IMR-90 (cell line): ENCODE measurements at regions not wholly inside any gene's neighbourhood (a gene's known extent, or its start where the extent isn't known, plus 50 kb on each side); places are given as distances from the start of the nearest gene placed in this dataset.

Experiments used
- ATAC-seq: fragments of 200-7000 bp; cut with Tn5 transposase; 2 replicates; pipeline ENCODE4 v1.9.1; 2020; ENCODE audit warnings: low read depth, mild to moderate bottlenecking, moderate library complexity
- BruUV-seq: library from RNA; stranded (reverse); fragments of 400-500 nt; replicated peaks from 2 replicates; lab custom pipeline; 2021; lab: Mats Ljungman, UMichigan
- CTCF ChIA-PET: fragments of 300-600 bp; formaldehyde crosslinking; extraction: SDS; loops from one replicate; lab custom pipeline; 2021; ENCODE audit warnings: antibody characterized with exemption; lab: Yijun Ruan, JAX
- POLR2A ChIA-PET: fragments of 300-600 bp; sonication (Branson Sonifier 250); formaldehyde crosslinking; loops from one replicate; lab custom pipeline; 2022; ENCODE audit warnings: antibody characterized with exemption; ENCODE audit not compliant: unreplicated experiment; lab: Charles Lee
- DNase-seq: peaks from one replicate; pipeline ENCODE4 v3.0.0; 2013
- H2AFZ ChIP-seq: replicated peaks from 2 replicates; pipeline ENCODE3; 2013; ENCODE audit warnings: low read length, mild to moderate bottlenecking; ENCODE audit not compliant: poor library complexity
- H2AK5ac ChIP-seq: 2 replicates; pipeline ENCODE4 v1.6.1; 2013; ENCODE audit warnings: low read depth, low read length, inconsistent platforms
- H2AK9ac ChIP-seq: replicated peaks from 2 replicates; pipeline ENCODE3; 2013; ENCODE audit warnings: mild to moderate bottlenecking, low read depth, low read length, moderate library complexity; ENCODE audit not compliant: poor library complexity
- H2BK120ac ChIP-seq: 2 replicates; pipeline ENCODE4 v1.6.1; 2013; ENCODE audit warnings: low read depth, low read length, inconsistent platforms
- H2BK15ac ChIP-seq: 3 replicates; pipeline ENCODE4 v1.6.1; 2013; ENCODE audit warnings: low read depth, low read length, inconsistent platforms
- H2BK20ac ChIP-seq: 2 replicates; pipeline ENCODE4 v1.6.1; 2013; ENCODE audit warnings: low read depth, mild to moderate bottlenecking, inconsistent platforms, low read length, moderate library complexity
- H2BK5ac ChIP-seq: 2 replicates; pipeline ENCODE4 v1.6.1; 2013; ENCODE audit warnings: mild to moderate bottlenecking, low read depth, low read length, inconsistent platforms; ENCODE audit not compliant: poor library complexity, severe bottlenecking
- H3K14ac ChIP-seq: replicated peaks from 2 replicates; pipeline ENCODE4 v1.6.1; 2013; ENCODE audit warnings: low read depth, low read length, inconsistent platforms
- H3K18ac ChIP-seq: 2 replicates; pipeline ENCODE4 v1.6.1; 2013; ENCODE audit warnings: low read depth, low read length, control low read depth
- H3K23ac ChIP-seq: 2 replicates; pipeline ENCODE4 v1.6.1; 2013; ENCODE audit warnings: low read depth, low read length, inconsistent platforms
- H3K27ac ChIP-seq: 2 replicates; pipeline ENCODE4 v1.5.1; 2013; ENCODE audit warnings: mild to moderate bottlenecking, control low read depth, low read length; ENCODE audit not compliant: insufficient read depth
- H3K27me3 ChIP-seq: 2 replicates; pipeline ENCODE4 v1.6.1; 2013; ENCODE audit warnings: low read length; ENCODE audit not compliant: control insufficient read depth, insufficient read depth
- H3K36me3 ChIP-seq: 2 replicates; pipeline ENCODE4 v1.6.1; 2013; ENCODE audit warnings: low read length, mixed read lengths; ENCODE audit not compliant: control insufficient read depth, insufficient read depth
- H3K4ac ChIP-seq: 2 replicates; pipeline ENCODE4 v1.6.1; 2013; ENCODE audit warnings: low read depth, low read length, inconsistent platforms
- H3K4me1 ChIP-seq: 2 replicates; pipeline ENCODE4 v1.6.1; 2013; ENCODE audit warnings: low read length, mixed read lengths; ENCODE audit not compliant: control insufficient read depth, insufficient read depth
- H3K4me2 ChIP-seq: 2 replicates; pipeline ENCODE4 v1.6.1; 2013; ENCODE audit warnings: low read depth, mild to moderate bottlenecking, control low read depth, low read length, moderate library complexity
- H3K4me3 ChIP-seq: 2 replicates; pipeline ENCODE4 v1.5.1; 2013; ENCODE audit warnings: low read depth, mild to moderate bottlenecking, control low read depth, low read length, moderate library complexity; ENCODE audit not compliant: insufficient read depth
- H3K56ac ChIP-seq: 2 replicates; pipeline ENCODE4 v1.6.1; 2013; ENCODE audit warnings: low read length, inconsistent platforms; ENCODE audit not compliant: insufficient read depth; ENCODE audit errors: extremely low read depth
- H3K79me1 ChIP-seq, 2 experiments: 2 replicates each; pipeline ENCODE4 v1.6.1; 2013; ENCODE audit warnings: low read length in 2 of 2, inconsistent platforms in 1 of 2, low read depth in 1 of 2
- H3K9ac ChIP-seq: 2 replicates; pipeline ENCODE4 v1.6.1; 2013; ENCODE audit warnings: low read depth, low read length, control low read depth
- H3K9me1 ChIP-seq: 2 replicates; pipeline ENCODE4 v1.6.1; 2013; ENCODE audit warnings: low read length, inconsistent platforms; ENCODE audit not compliant: insufficient read depth
- H3K9me3 ChIP-seq: 2 replicates; pipeline ENCODE4 v1.6.1; 2013; ENCODE audit warnings: low read length; ENCODE audit not compliant: control insufficient read depth, insufficient read depth
- H4K20me1 ChIP-seq: 2 replicates; pipeline ENCODE4 v1.6.1; 2013; ENCODE audit warnings: low read length, inconsistent platforms; ENCODE audit not compliant: insufficient read depth
- H4K5ac ChIP-seq: 2 replicates; pipeline ENCODE4 v1.6.1; 2013; ENCODE audit warnings: mild to moderate bottlenecking, low read depth, low read length, control low read depth
- H4K8ac ChIP-seq, 2 experiments: 2 replicates each; pipeline ENCODE4 v1.6.1; 2013; ENCODE audit warnings: low read depth in 2 of 2, low read length in 2 of 2, control low read depth in 1 of 2, inconsistent platforms in 1 of 2
- H4K91ac ChIP-seq: 2 replicates; pipeline ENCODE4 v1.6.1; 2013; ENCODE audit warnings: low read depth, low read length, inconsistent platforms; ENCODE audit not compliant: insufficient read depth
- BHLHE40 ChIP-seq: fragments of 150-350 bp; IDR thresholded peaks from 2 replicates; pipeline ENCODE4 v1.6.1; 2016; ENCODE audit warnings: mild to moderate bottlenecking, low read depth, low read length
- CEBPB ChIP-seq: IDR thresholded peaks from 2 replicates; pipeline ENCODE4 v1.6.1; 2012; ENCODE audit warnings: low read depth, low read length, improper control_type of control experiment
- CTCF ChIP-seq: conservative IDR thresholded peaks from 2 replicates; pipeline ENCODE4 v1.5.1; 2012; ENCODE audit warnings: mild to moderate bottlenecking, low read depth, low read length, improper control_type of control experiment
- ELK1 ChIP-seq: fragments of 150-350 bp; IDR thresholded peaks from 2 replicates; pipeline ENCODE4 v1.6.1; 2016; ENCODE audit warnings: low read depth, mild to moderate bottlenecking, low read length, moderate library complexity, borderline replicate concordance
- MAFK ChIP-seq: IDR thresholded peaks from 2 replicates; pipeline ENCODE4 v1.6.1; 2012; ENCODE audit warnings: low read depth, low read length, improper control_type of control experiment
- MXI1 ChIP-seq: IDR thresholded peaks from 2 replicates; pipeline ENCODE4 v1.6.1; 2012; ENCODE audit warnings: low read depth, mild to moderate bottlenecking, low read length, moderate library complexity, borderline replicate concordance
- NFE2L2 ChIP-seq: fragments of 150-350 bp; IDR thresholded peaks from 2 replicates; pipeline ENCODE4 v1.6.1; 2016; ENCODE audit warnings: low read depth, mild to moderate bottlenecking, low read length
- POLR2A ChIP-seq: IDR thresholded peaks from 2 replicates; pipeline ENCODE4 v1.6.1; 2012; ENCODE audit warnings: mild to moderate bottlenecking, low read depth, low read length
- RAD21 ChIP-seq: IDR thresholded peaks from 2 replicates; pipeline ENCODE4 v1.6.1; 2012; ENCODE audit warnings: low read length, improper control_type of control experiment
- RCOR1 ChIP-seq: IDR thresholded peaks from 2 replicates; pipeline ENCODE4 v1.6.1; 2012; ENCODE audit warnings: mild to moderate bottlenecking, low read length, improper control_type of control experiment; ENCODE audit not compliant: insufficient replicate concordance
- RFX5 ChIP-seq: IDR thresholded peaks from 2 replicates; pipeline ENCODE4 v1.8.0; 2012; ENCODE audit warnings: low read depth, mild to moderate bottlenecking, low read length, moderate library complexity
- USF2 ChIP-seq: fragments of 150-350 bp; IDR thresholded peaks from 2 replicates; pipeline ENCODE4 v1.6.1; 2017; ENCODE audit warnings: mild to moderate bottlenecking, antibody characterized with exemption, low read length, low read depth
- WGBS, 2 experiments: methylation state at CpG; one replicate each; pipeline versions ENCODE4 v1.1.5 to v1.1.7; 2013; ENCODE audit warnings: missing lambda C conversion rate in 2 of 2; ENCODE audit not compliant: insufficient read length in 1 of 2; ENCODE audit errors: extremely low coverage in 2 of 2; 5-methylcytosine and 5-hydroxymethylcytosine counted together
- dilution Hi-C: fragments of 300-500 bp; cut with HindIII; formaldehyde crosslinking; loops from one replicate; pipeline ENCODE4 v1.14.3; 2018; ENCODE audit warnings: low sequenced_read_pairs; ENCODE audit not compliant: unreplicated experiment
- in situ Hi-C: fragments of 300-500 bp; cut with MboI; formaldehyde crosslinking; loops from 3 replicates; pipeline ENCODE4 v1.14.3; 2019; ENCODE audit warnings: low sequenced_read_pairs, inconsistent platforms, mixed read lengths
- intact Hi-C: fragments of 100-400 bp; cut with micrococcal nuclease; formaldehyde crosslinking; loops from 2 replicates; pipeline ENCODE4 v1.10.0; 2022

DNA sequence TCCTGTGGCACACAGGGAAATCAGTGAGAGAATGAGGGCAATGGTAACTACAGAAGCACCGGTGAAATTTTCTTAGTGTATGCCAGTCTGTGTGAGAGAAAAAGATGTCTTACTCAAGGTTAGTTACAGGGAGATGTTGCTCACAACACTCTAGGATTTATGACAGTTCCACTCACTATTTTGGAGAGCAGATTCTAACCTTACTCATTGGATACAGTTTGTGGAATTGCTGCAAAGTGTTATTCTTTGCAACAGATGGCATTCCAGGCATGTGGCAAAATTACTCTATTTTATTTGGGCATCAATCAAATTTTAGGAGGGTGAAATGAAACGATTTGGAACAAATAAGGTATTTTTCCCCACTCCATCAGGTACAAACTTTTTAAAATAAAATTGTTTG lies 449.1 kb downstream of the PIK3C3 start:
- no CpG with 5 or more reads among the region's 2 CpGs for WGBS, 2 experiments
- POLR2A ChIA-PET: no interaction called here
- no peak overlapping the region for H3K4me2 ChIP-seq

More for the DNA sequence above, 449.1 kb downstream of the PIK3C3 start:
- H4K5ac ChIP-seq: no peak overlapping the region
- no peak overlapping the region for H2BK20ac ChIP-seq
- no peak overlapping the region for H3K4ac ChIP-seq
- H3K18ac ChIP-seq: no peak overlapping the region
- no peak overlapping the region for H4K91ac ChIP-seq
- no peaks in the 10 kb centered on the region for H3K4me1 ChIP-seq
- peaks cover 10% of the 10 kb centered on the region; the same call in 1 of the 2 replicates for H3K9me3 ChIP-seq
- in situ Hi-C loops: no loop called here
- H2BK5ac ChIP-seq: no peak overlapping the region
- CTCF ChIA-PET: no interaction called here
- no peak overlapping the region for H3K23ac ChIP-seq
- H3K79me1 ChIP-seq: no peaks in the 10 kb centered on the region
- no peak overlapping the region for H3K4me3 ChIP-seq
- intact Hi-C loops: no loop called here
- H3K36me3 ChIP-seq: no peaks in the 10 kb centered on the region
- TF ChIP-seq RAD21 (no peak), USF2 (no peak), CEBPB (no peak), MXI1 (no peak), MAFK (no peak), CTCF (no peak), RFX5 (no peak), NFE2L2 (no peak), RCOR1 (no peak), ELK1 (no peak), POLR2A (no peak), BHLHE40 (no peak)
- H3K27me3 ChIP-seq: no peaks in the 10 kb centered on the region
- no peak overlapping the region for H2AK5ac ChIP-seq
- H3K14ac ChIP-seq: no peak overlapping the region
- H2BK15ac ChIP-seq: no peak overlapping the region
- no peak overlapping the region for H2AFZ ChIP-seq
- DNase-seq (no peak), ATAC-seq (no peak)
- H3K27ac ChIP-seq: no peak overlapping the region
- no peak overlapping the region for H4K8ac ChIP-seq
- H3K9me1 ChIP-seq: no peaks in the 10 kb centered on the region
- no peaks in the 10 kb centered on the region for H4K20me1 ChIP-seq
- no peak overlapping the region for H3K56ac ChIP-seq
- BruUV-seq: no TSS peak
- H2BK120ac ChIP-seq: no peak overlapping the region
- dilution Hi-C loops: no loop called here
- H2AK9ac ChIP-seq: no peak overlapping the region
- H3K9ac ChIP-seq: no peak overlapping the region
